H1 (cell line): ENCODE measurements at regions not wholly inside any gene's neighbourhood (a gene's known extent, or its start where the extent isn't known, plus 50 kb on each side); places are given as distances from the start of the nearest gene placed in this dataset.

Experiments used
- CTCF ChIA-PET: fragments of 300-600 bp; sonication (Branson Sonifier 250); formaldehyde crosslinking; loops from one replicate; lab custom pipeline; 2021; ENCODE audit not compliant: partially characterized antibody; lab: Charles Lee
- POLR2A ChIA-PET: fragments of 300-600 bp; sonication (Branson Sonifier 250); formaldehyde crosslinking; loops from one replicate; lab custom pipeline; 2021; ENCODE audit warnings: inconsistent platforms; ENCODE audit not compliant: partially characterized antibody; lab: Charles Lee
- DNase-seq, 2 experiments: peaks; one replicate each; pipeline versions ENCODE4 v3.0.0 to v3.0.0-alpha.2; 2010 to 2022; ENCODE audit warnings: low spot score in 2 of 2, low read depth in 1 of 2, mixed read lengths in 1 of 2
- FAIRE-seq: peaks from 2 replicates; lab custom pipeline; 2011; peaks lifted over from hg19 to GRCh38; lab: Jason Lieb, UNC
- H2AFZ ChIP-seq: 2 replicates; pipeline ENCODE4 v1.8.1; 2012; ENCODE audit warnings: low read length, inconsistent platforms
- H2AK5ac ChIP-seq: 2 replicates; pipeline ENCODE4 v1.6.1; 2013; ENCODE audit warnings: low read depth, low read length
- H2BK120ac ChIP-seq: replicated peaks from 2 replicates; pipeline ENCODE3; 2013; ENCODE audit warnings: low read depth, low read length, inconsistent platforms
- H2BK12ac ChIP-seq: 2 replicates; pipeline ENCODE4 v1.6.1; 2013; ENCODE audit warnings: low read depth, low read length
- H2BK15ac ChIP-seq: 2 replicates; pipeline ENCODE4 v1.6.1; 2013; ENCODE audit warnings: low read length
- H2BK20ac ChIP-seq: 2 replicates; pipeline ENCODE4 v1.6.1; 2013; ENCODE audit warnings: low read length
- H2BK5ac ChIP-seq: 2 replicates; pipeline ENCODE4 v1.6.1; 2013; ENCODE audit warnings: low read depth, low read length
- H3K14ac ChIP-seq: 2 replicates; pipeline ENCODE4 v1.6.1; 2013; ENCODE audit warnings: inconsistent platforms; ENCODE audit not compliant: insufficient read length
- H3K18ac ChIP-seq: 2 replicates; pipeline ENCODE4 v1.6.1; 2013; ENCODE audit warnings: low read length; ENCODE audit errors: extremely low read depth
- H3K23ac ChIP-seq: 2 replicates; pipeline ENCODE4 v1.6.1; 2013; ENCODE audit warnings: inconsistent platforms; ENCODE audit not compliant: insufficient read length
- H3K23me2 ChIP-seq: 2 replicates; pipeline ENCODE4 v1.6.1; 2013; ENCODE audit warnings: low read depth, low read length
- H3K27ac ChIP-seq: 2 replicates; pipeline ENCODE4 v1.6.1; 2011; ENCODE audit warnings: low read depth, low read length, inconsistent platforms
- H3K27me3 ChIP-seq, 4 experiments: replicated peaks in 1 of 4; 1 replicate in 1 of 4; 2 replicates in 3 of 4; pipeline versions ENCODE4 v1.6.1 to v1.8.1; 2011 to 2013; ENCODE audit warnings: low read length in 3 of 4, mild to moderate bottlenecking in 3 of 4, inconsistent platforms in 2 of 4, mixed read lengths in 2 of 4, moderate library complexity in 1 of 4; ENCODE audit not compliant: control insufficient read depth in 3 of 4, insufficient read depth in 3 of 4; ENCODE audit errors: extremely low read depth in 1 of 4
- H3K36me3 ChIP-seq, 4 experiments: 2 replicates each; pipeline versions ENCODE4 v1.6.1 to v1.8.1; 2011 to 2013; ENCODE audit warnings: mild to moderate bottlenecking in 4 of 4, low read length in 3 of 4, moderate library complexity in 2 of 4, control low read depth in 1 of 4, inconsistent platforms in 1 of 4; ENCODE audit not compliant: insufficient read depth in 4 of 4, control insufficient read depth in 2 of 4
- H3K4ac ChIP-seq: replicated peaks from 2 replicates; pipeline ENCODE3; 2013; ENCODE audit warnings: low read length, low read depth, mixed read lengths, inconsistent platforms; ENCODE audit not compliant: insufficient read length
- H3K4me1 ChIP-seq, 4 experiments: replicated peaks in 1 of 4; 1 replicate in 1 of 4; 2 replicates in 3 of 4; pipeline versions ENCODE4 v1.6.1 to v1.8.1; 2011 to 2013; ENCODE audit warnings: low read length in 3 of 4, inconsistent platforms in 2 of 4, mixed read lengths in 1 of 4; ENCODE audit not compliant: insufficient read depth in 4 of 4, control insufficient read depth in 3 of 4
- H3K4me2 ChIP-seq, 2 experiments: 2 replicates each; pipeline versions ENCODE4 v1.6.1 to v1.8.1; 2011 to 2013; ENCODE audit warnings: low read depth in 2 of 2, low read length in 2 of 2, control low read depth in 1 of 2, inconsistent platforms in 1 of 2, mild to moderate bottlenecking in 1 of 2; ENCODE audit not compliant: insufficient read depth in 1 of 2
- H3K4me3 ChIP-seq, 4 experiments: fragments of 200-600, 300-600 bp in 1 of 4; sonication (generic), shearing (Covaris generic), sonication (Bioruptor Twin) in 1 of 4; 2 replicates each; pipeline versions ENCODE4 v1.5.1 to v1.8.1; 2011 to 2016; ENCODE audit warnings: low read length in 4 of 4, low read depth in 3 of 4, control low read depth in 2 of 4, inconsistent platforms in 2 of 4, mild to moderate bottlenecking in 2 of 4, mixed read lengths in 1 of 4, moderate library complexity in 1 of 4; ENCODE audit not compliant: insufficient read depth in 2 of 4; ENCODE audit errors: extremely low read depth in 1 of 4
- H3K56ac ChIP-seq: replicated peaks from 2 replicates; pipeline ENCODE3; 2013; ENCODE audit warnings: low read depth, mild to moderate bottlenecking, mixed read lengths, low read length, inconsistent platforms; ENCODE audit not compliant: insufficient read length
- H3K79me1 ChIP-seq: 2 replicates; pipeline ENCODE4 v1.6.1; 2013; ENCODE audit warnings: low read depth, low read length, control low read depth
- H3K79me2 ChIP-seq, 2 experiments: 2 replicates each; pipeline versions ENCODE4 v1.6.1 to v1.8.1; 2012 to 2013; ENCODE audit warnings: low read length in 2 of 2, mild to moderate bottlenecking in 2 of 2, inconsistent platforms in 1 of 2; ENCODE audit not compliant: insufficient read depth in 2 of 2, control insufficient read depth in 1 of 2
- H3K9ac ChIP-seq, 4 experiments: replicated peaks in 1 of 4; 1 replicate in 1 of 4; 2 replicates in 3 of 4; pipeline versions ENCODE4 v1.6.1 to v1.8.1; 2011 to 2013; ENCODE audit warnings: low read depth in 3 of 4, low read length in 3 of 4, control low read depth in 2 of 4, mild to moderate bottlenecking in 2 of 4, moderate library complexity in 2 of 4, inconsistent platforms in 1 of 4; ENCODE audit errors: extremely low read depth in 1 of 4
- H3K9me3 ChIP-seq, 2 experiments: 2 replicates each; pipeline versions ENCODE4 v1.6.1 to v1.8.1; 2012 to 2013; ENCODE audit warnings: mild to moderate bottlenecking in 2 of 2, moderate library complexity in 2 of 2, control low read depth in 1 of 2, inconsistent platforms in 1 of 2, low read depth in 1 of 2, low read length in 1 of 2, mixed read lengths in 1 of 2; ENCODE audit not compliant: insufficient read depth in 2 of 2
- H4K20me1 ChIP-seq, 2 experiments: replicated peaks in 1 of 2; 2 replicates each; pipeline versions ENCODE3 to v1.8.1; 2011 to 2013; ENCODE audit warnings: inconsistent platforms in 2 of 2, low read length in 2 of 2, mild to moderate bottlenecking in 1 of 2; ENCODE audit not compliant: insufficient read depth in 2 of 2, control insufficient read depth in 1 of 2
- H4K5ac ChIP-seq: 2 replicates; pipeline ENCODE4 v1.6.1; 2013; ENCODE audit warnings: low read length, low read depth, mixed read lengths, inconsistent platforms; ENCODE audit not compliant: insufficient read length
- H4K8ac ChIP-seq: 2 replicates; pipeline ENCODE4 v1.8.0; 2013; ENCODE audit warnings: mild to moderate bottlenecking, moderate library complexity, low read length, inconsistent platforms; ENCODE audit not compliant: insufficient read depth; ENCODE audit errors: extremely low read depth
- H4K91ac ChIP-seq: replicated peaks from 2 replicates; pipeline ENCODE3; 2013; ENCODE audit warnings: low read length, mixed read lengths, inconsistent platforms; ENCODE audit not compliant: insufficient read length
- ATF2 ChIP-seq: IDR thresholded peaks from 2 replicates; pipeline ENCODE4 v1.6.1; 2012; ENCODE audit warnings: low read length, inconsistent platforms
- CHD1 ChIP-seq: IDR thresholded peaks from 2 replicates; pipeline ENCODE4 v1.6.1; 2012; ENCODE audit warnings: low read depth, low read length, improper control_type of control experiment
- CTCF ChIP-seq, 3 experiments: IDR thresholded peaks; 1 replicate in 2 of 3; 2 replicates in 1 of 3; pipeline versions ENCODE4 v1.5.1 to v1.6.1; 2011; ENCODE audit warnings: low read length in 3 of 3, mild to moderate bottlenecking in 3 of 3, inconsistent platforms in 2 of 3, low read depth in 1 of 3, moderate library complexity in 1 of 3; ENCODE audit not compliant: insufficient read depth in 1 of 3; ENCODE audit errors: control extremely low read depth in 1 of 3
- GABPA ChIP-seq: IDR thresholded peaks from 2 replicates; pipeline ENCODE4 v1.6.1; 2011; ENCODE audit warnings: mild to moderate bottlenecking, low read length, moderate library complexity, borderline replicate concordance; ENCODE audit not compliant: insufficient read depth
- HDAC6 ChIP-seq: IDR thresholded peaks from one replicate; pipeline ENCODE4 v1.7.1; 2012; ENCODE audit warnings: low read depth, mild to moderate bottlenecking, inconsistent platforms, low read length, moderate library complexity
- NANOG ChIP-seq: IDR thresholded peaks from 2 replicates; pipeline ENCODE4 v1.6.1; 2011; ENCODE audit warnings: low read length, low read depth, mild to moderate bottlenecking, inconsistent platforms; ENCODE audit not compliant: insufficient read depth, poor library complexity, severe bottlenecking
- RAD21 ChIP-seq, 2 experiments: IDR thresholded peaks in 1 of 2; conservative IDR thresholded peaks in 1 of 2; 2 replicates each; pipeline ENCODE4 v1.6.1; 2011; ENCODE audit warnings: low read depth in 2 of 2, low read length in 2 of 2, improper control_type of control experiment in 1 of 2, inconsistent platforms in 1 of 2, mild to moderate bottlenecking in 1 of 2, moderate library complexity in 1 of 2
- RFX5 ChIP-seq: IDR thresholded peaks from 2 replicates; pipeline ENCODE4 v1.6.1; 2011; ENCODE audit warnings: low read depth, low read length, improper control_type of control experiment, borderline replicate concordance
- TAF7 ChIP-seq: optimal IDR thresholded peaks from 2 replicates; pipeline ENCODE3; 2011; ENCODE audit warnings: low read depth, mild to moderate bottlenecking, inconsistent platforms, low read length, moderate library complexity, borderline replicate concordance
- WGBS, 2 experiments: shearing (Covaris generic) in 1 of 2; methylation state at CpG; one replicate each; pipeline versions ENCODE4 v1.1.6 to v1.1.7; 2013 to 2015; ENCODE audit warnings: low lambda C conversion rate in 2 of 2, mixed read lengths in 2 of 2, inconsistent platforms in 1 of 2, low coverage in 1 of 2, missing lambda C conversion rate in 1 of 2; ENCODE audit not compliant: insufficient replicate concordance in 2 of 2, insufficient coverage in 1 of 2, insufficient read length in 1 of 2; ENCODE audit errors: extremely low coverage in 1 of 2, missing lambda C conversion rate in 1 of 2; 5-methylcytosine and 5-hydroxymethylcytosine counted together

- Histone ChIP-seq H4K8ac (no peak overlapping the region), H3K4ac (no peak overlapping the region), H2BK20ac (no peak overlapping the region), H4K20me1 (no peaks in the 10 kb centered on the region), H4K91ac (no peak overlapping the region), H2BK120ac (no peak overlapping the region), H2BK15ac (no peak overlapping the region), H2BK12ac (no peak overlapping the region), H3K4me3 (no peak overlapping the region), H3K36me3 (no peaks in the 10 kb centered on the region), H3K56ac (no peak overlapping the region), H2AFZ (no peak overlapping the region), H2AK5ac (no peak overlapping the region), H3K14ac (no peak overlapping the region), H3K4me1 (peaks cover 0 to 7% (median 3%) of the 10 kb centered on the region in 4 experiments; a peak in 3 of 7 replicates), H3K79me1 (no peaks in the 10 kb centered on the region), H3K18ac (no peak overlapping the region), H3K4me2 (no peak overlapping the region), H3K27me3 (no peaks in the 10 kb centered on the region), H3K9ac (no peak overlapping the region), H4K5ac (no peak overlapping the region), H2BK5ac (no peak overlapping the region), H3K9me3 (no peaks in the 10 kb centered on the region), H3K27ac (no peak overlapping the region), H3K23ac (no peak overlapping the region), H3K79me2 (no peaks in the 10 kb centered on the region), H3K23me2 (no peaks in the 10 kb centered on the region)
- DNase-seq (no peak), FAIRE-seq (no peak)
- peak in 2 of 3 experiments; percentile 44 to 48; a peak in 2 of 4 replicates for TF ChIP-seq CTCF (IDR thresholded peaks at IDR 0.05; ENCODE audit: control extremely low read depth in 1 of 3, insufficient read depth in 1 of 3, low read depth in 1 of 3, low read length in 3 of 3)
- no peak for TF ChIP-seq RFX5
- TF ChIP-seq GABPA = no peak
- TF ChIP-seq ATF2 = no peak
- TF ChIP-seq TAF7 = no peak
- peak; percentile 67 to 72 for TF ChIP-seq RAD21 (IDR thresholded peaks at IDR 0.05 in 1 of 2, conservative IDR thresholded peaks at IDR 0.05 in 1 of 2; ENCODE audit: low read depth in 2 of 2, low read length in 2 of 2)
- TF ChIP-seq CHD1 = no peak
- no peak for TF ChIP-seq HDAC6
- no peak for TF ChIP-seq NANOG
- WGBS, 2 experiments = 5% methylated on average over 1 of the region's 1 CpG; no CpG with 5 or more reads in 1 of the 2 experiments
- CTCF ChIA-PET = interaction anchor here (0.5 to 3.7 kb wide), 25 partner anchors 8 to 1245 kb away, joined by 3 to 26 read pairs (median 4); no protein-coding TSS in a partner anchor
- POLR2A ChIA-PET = no interaction called here
These were observed 161.5 kb downstream of the MZT1 start for GRCh38 chr13:72565893-72566292.
